GM20431 (cell line): ENCODE measurements at regions not wholly inside any gene's neighbourhood (a gene's known extent, or its start where the extent isn't known, plus 50 kb on each side); places are given as distances from the start of the nearest gene placed in this dataset.

ENCODE experiments used
- in situ Hi-C: fragments of 300-500 bp; cut with MseI, MboI; formaldehyde crosslinking; loops from one replicate; pipeline ENCODE4 v1.15.0; 2020; ENCODE audit warnings: low sequenced_read_pairs; ENCODE audit not compliant: unreplicated experiment

DNA sequence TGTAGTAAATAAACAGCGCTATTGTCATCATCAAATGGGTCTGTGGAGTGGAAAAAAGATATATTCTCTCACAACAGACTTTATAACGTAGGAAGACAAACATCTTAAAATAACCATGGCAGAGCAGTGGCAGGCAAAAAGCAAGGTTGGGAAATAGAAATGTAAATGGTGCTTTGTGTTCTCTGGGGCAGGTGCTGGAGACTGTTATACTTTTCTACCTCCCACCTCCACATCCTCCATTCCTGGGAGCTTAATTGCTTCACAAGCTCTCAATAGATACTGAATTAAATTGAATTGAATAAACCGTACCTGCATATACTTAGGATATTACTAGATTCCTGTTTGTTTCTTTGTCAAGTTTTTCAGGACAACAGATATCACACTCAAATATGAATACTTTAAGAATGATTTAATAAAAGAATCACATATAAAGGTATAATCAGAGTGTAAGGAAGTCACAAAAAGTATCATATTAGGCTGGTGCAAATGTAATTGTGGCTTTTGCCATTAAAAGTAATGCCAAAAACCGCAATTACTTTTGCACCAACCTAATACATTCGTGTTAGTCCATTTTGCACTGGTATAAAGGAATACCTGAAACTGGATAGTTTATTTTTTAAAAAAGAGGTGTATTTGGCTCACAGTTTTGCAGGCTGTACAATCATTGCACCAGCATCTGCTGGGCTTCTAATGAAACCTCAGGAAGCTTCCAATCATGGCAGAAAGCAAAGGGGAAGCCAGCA is 367.3 kb downstream of the GRIA2 start:
- in situ Hi-C loops, result no loop called here

- in situ Hi-C loops, result no loop called here
Observed at GRCh38 chr4:157582141-157582540, 361.6 kb downstream of the GRIA2 start.

DNA sequence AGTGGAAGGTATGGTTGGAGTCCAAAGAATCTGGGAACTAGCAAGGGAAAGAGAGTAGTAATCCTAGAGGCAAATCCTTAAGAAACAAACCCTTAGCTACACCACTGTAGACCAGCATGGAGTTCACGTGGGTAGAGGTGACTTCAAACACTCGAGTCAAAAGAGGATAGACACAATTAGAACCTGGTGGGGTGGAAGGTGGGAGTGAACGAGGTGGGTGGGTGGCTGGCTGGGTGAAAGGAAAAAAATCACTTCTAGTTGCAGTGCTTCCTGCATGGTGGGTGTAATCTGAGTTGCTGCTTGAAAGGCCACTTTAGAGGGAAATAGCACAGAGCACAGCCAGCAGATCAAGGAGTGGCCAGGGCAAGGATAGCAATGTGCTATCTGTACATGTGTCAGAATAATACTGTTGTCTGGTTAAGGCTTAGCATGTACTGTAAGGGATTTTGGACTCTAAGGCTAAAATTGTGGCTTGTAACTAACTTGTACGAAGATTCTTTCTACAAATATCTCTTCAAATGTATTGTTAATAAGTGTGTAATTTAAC is 356.2 kb downstream of the GRIA2 start:
- in situ Hi-C loops, result no loop called here

GRCh38 chr4:157575339-157575738 is 354.8 kb downstream of the GRIA2 start:
- in situ Hi-C loops, result no loop called here

DNA sequence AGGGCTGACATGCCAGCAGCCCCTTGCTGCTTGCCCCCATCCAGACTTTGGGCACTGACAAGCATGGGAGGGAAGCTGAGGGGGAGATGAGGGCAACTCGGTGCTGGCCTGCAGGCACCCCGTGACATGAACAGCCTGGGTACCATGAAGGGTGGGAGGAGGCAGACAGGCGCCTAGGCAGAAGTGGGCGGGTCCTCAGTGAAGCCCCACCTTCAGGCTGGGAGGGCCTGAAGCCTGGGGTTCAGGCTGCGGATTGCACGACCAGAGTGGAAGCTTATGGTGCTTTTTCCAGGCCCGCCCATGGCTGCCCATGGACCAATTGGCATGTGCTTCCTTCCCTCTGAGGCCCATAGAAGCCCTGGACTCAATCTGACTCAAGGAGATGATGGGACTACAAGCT is 354.1 kb downstream of the GRIA2 start:
- in situ Hi-C loops, result no loop called here

DNA sequence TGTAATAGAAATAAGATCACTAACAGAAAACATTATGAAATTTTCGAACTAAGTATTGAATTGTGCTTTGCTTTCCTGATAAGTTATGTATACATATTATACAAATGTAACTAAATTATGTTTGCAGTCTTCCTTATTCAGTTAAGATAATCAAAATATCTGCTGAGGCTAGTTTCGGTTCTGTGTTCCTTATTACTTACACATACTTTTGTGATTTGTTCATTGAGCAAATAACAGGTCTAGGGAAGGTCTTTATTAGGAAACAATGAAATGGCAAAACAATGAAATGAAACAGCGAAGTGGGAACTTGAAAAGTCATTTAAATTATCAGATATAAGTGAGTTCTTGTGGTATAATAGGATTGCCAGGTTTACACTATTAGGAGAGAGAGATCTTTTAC is 352.4 kb downstream of the GRIA2 start:
- in situ Hi-C loops, result no loop called here

DNA sequence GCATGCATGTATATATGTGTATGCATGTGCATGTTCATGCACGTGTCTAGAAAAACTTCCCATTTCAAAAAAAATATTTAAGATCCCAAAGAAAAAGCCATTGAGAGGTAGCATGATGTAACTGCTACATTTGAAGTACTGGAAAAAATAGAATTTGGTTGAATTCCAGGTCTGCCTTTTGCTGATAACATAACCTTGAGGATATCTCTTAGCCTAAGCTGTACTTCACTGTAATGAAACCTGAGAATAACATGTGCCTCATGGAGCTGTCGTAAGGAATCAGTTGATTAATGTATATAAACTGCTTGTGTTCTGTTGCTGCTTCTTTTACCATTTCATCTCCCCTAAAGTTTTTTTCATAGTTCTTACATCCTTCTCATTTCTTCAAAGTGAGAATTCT is 351.8 kb downstream of the GRIA2 start:
- in situ Hi-C loops, result no loop called here

DNA sequence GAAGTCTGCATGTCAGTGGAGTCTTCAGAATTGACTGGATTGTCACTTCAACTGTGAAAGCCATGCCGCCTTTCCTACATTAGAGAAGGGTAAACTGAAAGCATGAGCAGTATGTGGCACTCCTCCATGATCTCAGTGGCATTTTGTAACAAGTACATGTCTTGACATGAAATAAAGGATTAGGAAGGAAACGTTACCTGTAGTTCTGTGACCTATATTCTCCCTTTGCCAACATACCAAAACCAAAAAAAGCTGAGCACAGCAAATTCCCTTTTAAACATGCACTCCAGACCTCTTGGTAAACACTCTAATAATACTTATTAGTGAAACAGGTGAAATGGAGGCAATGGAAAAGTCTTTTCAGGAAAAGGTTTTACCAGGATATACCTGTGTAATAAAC is 344.2 kb downstream of the GRIA2 start:
- in situ Hi-C loops, result no loop called here

GRCh38 chr4:157564218-157564617 is 343.7 kb downstream of the GRIA2 start:
- in situ Hi-C loops, result no loop called here

- in situ Hi-C loops, result no loop called here
Observed at GRCh38 chr4:157558016-157558415, 337.5 kb downstream of the GRIA2 start.

DNA sequence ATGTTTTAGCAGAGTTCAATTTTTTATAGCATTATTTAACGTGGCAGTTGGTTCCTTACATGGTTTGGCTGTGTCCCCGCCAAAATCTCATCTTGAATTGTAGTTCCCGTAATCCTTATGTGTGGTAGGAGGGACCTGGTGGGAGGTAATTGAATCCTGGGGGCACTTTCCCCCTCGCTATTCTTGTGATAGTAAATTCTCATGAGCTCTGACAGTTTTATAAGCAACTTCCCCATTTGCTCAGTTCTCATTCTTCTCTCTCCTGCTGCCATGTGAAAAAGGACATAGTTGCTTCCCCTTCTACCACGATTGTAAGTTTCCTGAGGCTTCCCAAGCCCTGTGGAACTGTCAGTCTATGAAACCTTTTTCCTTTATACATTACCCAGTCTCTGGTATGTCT is 329.5 kb downstream of the GRIA2 start:
- in situ Hi-C loops, result no loop called here

DNA sequence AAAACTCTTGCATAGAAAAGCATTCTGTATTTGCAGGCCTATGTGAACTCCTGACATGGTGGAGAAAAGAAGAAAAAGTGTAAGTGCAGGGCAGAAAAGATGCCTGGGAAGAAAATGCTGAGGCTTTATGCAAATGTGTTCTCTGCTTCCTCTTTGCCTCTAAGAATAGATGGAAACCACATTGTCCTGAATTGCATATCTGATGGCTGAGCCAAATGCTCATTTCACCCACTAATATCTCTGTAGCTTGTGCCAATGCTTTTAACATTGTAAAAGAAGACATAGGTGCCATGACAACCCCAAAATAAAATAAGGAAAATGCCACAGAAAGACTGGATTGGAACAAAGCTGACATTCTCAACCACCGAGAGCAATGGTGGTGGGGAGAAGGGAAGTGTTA is 307.4 kb downstream of the GRIA2 start:
- in situ Hi-C loops, result no loop called here

- in situ Hi-C loops, result no loop called here
Observed at GRCh38 chr4:157521906-157522305, 301.4 kb downstream of the GRIA2 start.

GRCh38 chr4:157514711-157515110 is 294.2 kb downstream of the GRIA2 start:
- in situ Hi-C loops, result no loop called here

- in situ Hi-C loops, result no loop called here
Observed at GRCh38 chr4:157509341-157509740, 288.8 kb downstream of the GRIA2 start.

GRCh38 chr4:157502656-157503055 is 282.1 kb downstream of the GRIA2 start:
- in situ Hi-C loops, result no loop called here

DNA sequence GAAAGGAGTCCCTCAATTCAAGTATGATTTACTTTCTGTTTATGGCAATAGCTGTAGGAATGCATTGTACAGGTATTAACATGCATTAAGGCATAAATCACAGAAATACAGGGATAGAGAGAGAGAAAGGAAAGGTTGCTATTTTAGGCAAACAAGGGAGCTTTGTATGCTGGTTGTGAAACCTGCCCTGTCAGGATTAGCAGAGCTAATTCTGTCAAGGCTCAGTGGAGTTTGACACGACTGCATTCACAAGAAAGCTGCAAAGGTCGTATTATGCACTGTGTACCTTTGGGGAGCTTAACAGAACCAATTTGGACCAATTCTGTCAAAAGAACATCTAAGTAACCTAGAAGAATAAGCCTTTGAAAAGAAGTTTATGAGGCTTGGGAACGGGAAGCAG is 239.3 kb downstream of the GRIA2 start:
- in situ Hi-C loops, result no loop called here

DNA sequence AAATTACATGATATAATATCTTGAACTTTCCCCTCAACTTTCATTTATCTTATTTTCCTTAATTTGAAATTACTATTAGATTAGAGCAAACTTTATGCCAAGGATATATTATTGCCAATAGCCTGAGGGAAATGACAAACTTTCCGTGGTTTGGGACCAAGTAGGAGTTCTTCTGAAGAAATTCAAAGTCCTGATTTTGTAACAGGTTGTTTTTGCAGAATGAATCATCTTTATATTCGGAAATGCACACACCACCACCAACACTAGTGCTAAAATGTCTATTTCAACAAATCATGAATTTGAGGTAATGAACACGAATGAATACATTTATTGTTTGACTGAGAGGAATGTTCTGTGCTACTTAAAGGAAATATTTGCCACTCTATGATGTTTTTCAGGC is 226.7 kb downstream of the GRIA2 start:
- in situ Hi-C loops, result no loop called here

- in situ Hi-C loops, result no loop called here
Observed at GRCh38 chr4:157444014-157444413, 223.5 kb downstream of the GRIA2 start.

DNA sequence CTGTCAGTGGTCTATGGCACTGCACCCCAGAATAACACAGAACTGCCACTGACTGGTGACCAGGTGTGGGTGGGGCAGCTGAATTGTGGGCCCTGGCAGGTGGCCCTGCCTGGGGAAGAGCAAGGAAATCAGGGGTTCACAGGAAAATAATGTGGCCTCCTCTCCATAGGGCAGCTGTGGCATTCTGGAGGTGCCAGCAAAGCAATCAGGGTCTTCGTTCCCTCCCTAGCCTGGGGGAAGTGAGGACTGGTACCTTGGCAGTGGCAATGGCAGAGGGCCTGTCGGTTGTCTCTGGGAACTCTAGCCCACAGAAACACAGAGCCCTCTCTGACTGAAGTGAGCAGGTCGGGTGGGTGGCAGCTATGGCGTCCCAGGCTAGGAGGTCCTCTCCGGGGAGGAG is 223.0 kb downstream of the GRIA2 start:
- in situ Hi-C loops, result no loop called here

GRCh38 chr4:157425897-157426296 is 205.4 kb downstream of the GRIA2 start:
- in situ Hi-C loops, result no loop called here

GRCh38 chr4:157423526-157424020 is 203.0 kb downstream of the GRIA2 start:
- in situ Hi-C loops, result no loop called here
